ENCODE measurements at regions not wholly inside any gene's neighbourhood (a gene's known extent, or its start where the extent isn't known, plus 50 kb on each side); places are given as distances from the start of the nearest gene placed in this dataset.

DNA sequence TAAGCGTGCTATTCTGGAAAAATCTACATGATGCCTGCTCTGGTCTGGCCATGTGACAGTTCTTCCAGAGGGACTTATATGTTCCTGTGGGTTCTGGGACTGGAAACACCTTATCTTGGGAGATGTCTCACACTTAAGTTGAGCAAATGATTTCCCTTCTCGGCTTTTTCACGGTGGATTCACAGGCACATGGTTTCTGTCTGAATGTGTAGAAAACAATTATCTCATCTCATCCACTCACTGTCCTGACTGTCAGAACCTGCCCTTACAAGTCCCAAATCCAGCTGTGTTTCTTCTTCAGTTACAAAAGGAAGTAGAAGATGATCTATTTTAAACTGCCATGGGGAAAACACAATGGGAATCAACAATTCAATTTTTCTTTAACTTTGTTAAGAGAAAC, 184.0 kb downstream of the SYK start:
- TF ChIP-seq EZH2 (IDR thresholded peaks at IDR 0.05) (no peak), POLR2AphosphoS5 (IDR thresholded peaks at IDR 0.05; ENCODE audit: borderline replicate concordance, low read depth, low read length) (no peak), FOXP2 (optimal IDR thresholded peaks at IDR 0.05; ENCODE audit: control extremely low read depth, extremely low read length, insufficient read depth) (no peak)
